MM.1S (cell line): ENCODE measurements at regions not wholly inside any gene's neighbourhood (a gene's known extent, or its start where the extent isn't known, plus 50 kb on each side); places are given as distances from the start of the nearest gene placed in this dataset.

Experiments used
- DNase-seq: peaks from one replicate; pipeline ENCODE4 v3.0.0-alpha.2; 2015
- H2AFZ ChIP-seq: fragments of 300-600 bp; sonication (generic); 2 replicates; pipeline ENCODE4 v1.6.0; 2016; ENCODE audit warnings: antibody characterized with exemption, low read length
- H3F3A ChIP-seq: fragments of 300-600 bp; sonication (generic); 2 replicates; pipeline ENCODE4 v1.6.1; 2016; ENCODE audit warnings: mild to moderate bottlenecking, antibody characterized with exemption, low read length, moderate library complexity, mixed read lengths; ENCODE audit not compliant: insufficient read depth
- H3K27ac ChIP-seq: fragments of 300-600 bp; sonication (generic); 2 replicates; pipeline ENCODE4 v1.5.1; 2016; ENCODE audit warnings: mild to moderate bottlenecking, low read length
- H3K27me3 ChIP-seq: fragments of 300-600 bp; sonication (generic); replicated peaks from 2 replicates; pipeline ENCODE4 v1.6.0; 2016; ENCODE audit warnings: low read length; ENCODE audit not compliant: insufficient read depth
- H3K36me3 ChIP-seq: fragments of 300-600 bp; sonication (generic); replicated peaks from 2 replicates; pipeline ENCODE4 v1.6.1; 2016; ENCODE audit warnings: mild to moderate bottlenecking, low read length, mixed read lengths; ENCODE audit not compliant: insufficient read depth
- H3K4me1 ChIP-seq: fragments of 300-600 bp; sonication (generic); 2 replicates; pipeline ENCODE4 v1.6.1; 2016; ENCODE audit warnings: low read length, mixed read lengths
- H3K4me2 ChIP-seq: fragments of 300-600 bp; sonication (generic); 2 replicates; pipeline ENCODE4 v1.6.0; 2016; ENCODE audit warnings: low read depth, low read length
- H3K4me3 ChIP-seq: fragments of 300-600 bp; sonication (generic); 2 replicates; pipeline ENCODE4 v1.5.1; 2016; ENCODE audit warnings: low read length, mixed read lengths
- H3K79me2 ChIP-seq: fragments of 300-600 bp; sonication (generic); 2 replicates; pipeline ENCODE4 v1.6.1; 2016; ENCODE audit warnings: mixed run types, low read length, mixed read lengths
- H3K9ac ChIP-seq: fragments of 300-600 bp; sonication (generic); 2 replicates; pipeline ENCODE4 v1.6.1; 2016; ENCODE audit warnings: low read length, mixed read lengths
- H3K9me2 ChIP-seq: fragments of 300-600 bp; sonication (generic); replicated peaks from 2 replicates; pipeline ENCODE4 v1.6.1; 2016; ENCODE audit warnings: mild to moderate bottlenecking, low read length, mixed read lengths; ENCODE audit not compliant: insufficient read depth
- H3K9me3 ChIP-seq: fragments of 300-600 bp; sonication (generic); replicated peaks from 2 replicates; pipeline ENCODE4 v1.6.1; 2016; ENCODE audit warnings: mild to moderate bottlenecking, low read length, mixed read lengths; ENCODE audit not compliant: insufficient read depth
- H4K20me1 ChIP-seq: fragments of 300-600 bp; sonication (generic); 2 replicates; pipeline ENCODE4 v1.6.1; 2016; ENCODE audit warnings: mild to moderate bottlenecking, low read length, moderate library complexity, mixed read lengths; ENCODE audit not compliant: insufficient read depth
- EZH2 ChIP-seq: fragments of 300-600 bp; sonication (generic); optimal IDR thresholded peaks from 2 replicates; pipeline ENCODE3; 2017; ENCODE audit warnings: low read depth, mild to moderate bottlenecking, antibody characterized with exemption, low read length, mixed read lengths
- EZH2phosphoT487 ChIP-seq: fragments of 300-600 bp; sonication (generic); IDR thresholded peaks from 2 replicates; pipeline ENCODE4 v1.6.1; 2018; ENCODE audit warnings: antibody characterized with exemption, low read length
- TF ChIP-seq, protein P1 (sequence below): fragments of 300-600 bp; sonication (generic); IDR thresholded peaks from 2 replicates; pipeline ENCODE4 v1.5.1; 2016; ENCODE audit warnings: antibody characterized with exemption, low read length, mixed read lengths

DNA sequence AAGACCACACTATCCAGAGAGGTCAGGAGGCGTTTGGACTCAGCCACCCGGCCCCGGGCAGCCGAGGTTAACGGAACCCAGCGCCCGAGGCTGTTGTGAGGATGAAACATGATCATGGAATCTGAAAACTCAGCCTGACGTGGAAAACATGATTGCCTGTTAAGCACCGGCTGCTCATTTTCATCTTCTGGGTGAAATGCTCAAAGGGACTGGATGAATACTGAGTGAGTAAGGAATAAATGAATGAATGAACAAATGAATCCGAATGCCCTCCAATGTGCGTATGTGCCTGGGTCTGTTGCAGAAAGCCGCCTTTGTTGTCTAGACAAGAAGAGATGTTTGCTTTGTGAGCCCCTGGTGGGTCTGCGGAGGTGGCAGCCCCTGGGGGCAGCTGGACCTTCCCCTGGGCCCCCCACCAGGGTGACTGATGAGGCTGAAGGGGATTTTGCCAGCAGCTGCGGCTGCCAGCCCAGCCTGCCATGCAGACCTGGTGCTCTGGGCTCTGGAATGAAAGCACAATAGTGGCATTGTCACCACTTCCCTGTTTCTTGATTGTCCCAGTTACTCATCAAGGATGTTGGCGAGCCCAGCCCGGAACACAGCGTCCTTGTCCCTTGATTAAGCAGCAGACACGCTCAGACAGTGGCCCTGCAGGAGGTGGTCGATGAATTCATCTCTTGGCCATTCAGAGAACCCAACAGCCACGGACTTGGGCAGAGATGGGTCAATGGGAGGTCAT, 211.1 kb downstream of the ANKRD60 start:
- Histone ChIP-seq H3K4me1 (no peaks in the 10 kb centered on the region), H3K27ac (no peak overlapping the region), H3K4me3 (no peak overlapping the region), H3K27me3 (peaks cover 98% of the 10 kb centered on the region), H3F3A (no peaks in the 10 kb centered on the region), H3K36me3 (no peaks in the 10 kb centered on the region), H3K4me2 (no peak overlapping the region), H3K9me3 (no peaks in the 10 kb centered on the region), H4K20me1 (no peaks in the 10 kb centered on the region), H3K9ac (no peak overlapping the region), H3K9me2 (no peaks in the 10 kb centered on the region), H2AFZ (no peak overlapping the region), H3K79me2 (no peaks in the 10 kb centered on the region)
- DNase-seq = no peak
- TF ChIP-seq EZH2phosphoT487 (no peak), EZH2 (no peak)
- TF ChIP-seq, protein P1, sequence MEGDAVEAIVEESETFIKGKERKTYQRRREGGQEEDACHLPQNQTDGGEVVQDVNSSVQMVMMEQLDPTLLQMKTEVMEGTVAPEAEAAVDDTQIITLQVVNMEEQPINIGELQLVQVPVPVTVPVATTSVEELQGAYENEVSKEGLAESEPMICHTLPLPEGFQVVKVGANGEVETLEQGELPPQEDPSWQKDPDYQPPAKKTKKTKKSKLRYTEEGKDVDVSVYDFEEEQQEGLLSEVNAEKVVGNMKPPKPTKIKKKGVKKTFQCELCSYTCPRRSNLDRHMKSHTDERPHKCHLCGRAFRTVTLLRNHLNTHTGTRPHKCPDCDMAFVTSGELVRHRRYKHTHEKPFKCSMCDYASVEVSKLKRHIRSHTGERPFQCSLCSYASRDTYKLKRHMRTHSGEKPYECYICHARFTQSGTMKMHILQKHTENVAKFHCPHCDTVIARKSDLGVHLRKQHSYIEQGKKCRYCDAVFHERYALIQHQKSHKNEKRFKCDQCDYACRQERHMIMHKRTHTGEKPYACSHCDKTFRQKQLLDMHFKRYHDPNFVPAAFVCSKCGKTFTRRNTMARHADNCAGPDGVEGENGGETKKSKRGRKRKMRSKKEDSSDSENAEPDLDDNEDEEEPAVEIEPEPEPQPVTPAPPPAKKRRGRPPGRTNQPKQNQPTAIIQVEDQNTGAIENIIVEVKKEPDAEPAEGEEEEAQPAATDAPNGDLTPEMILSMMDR = no peak

DNA sequence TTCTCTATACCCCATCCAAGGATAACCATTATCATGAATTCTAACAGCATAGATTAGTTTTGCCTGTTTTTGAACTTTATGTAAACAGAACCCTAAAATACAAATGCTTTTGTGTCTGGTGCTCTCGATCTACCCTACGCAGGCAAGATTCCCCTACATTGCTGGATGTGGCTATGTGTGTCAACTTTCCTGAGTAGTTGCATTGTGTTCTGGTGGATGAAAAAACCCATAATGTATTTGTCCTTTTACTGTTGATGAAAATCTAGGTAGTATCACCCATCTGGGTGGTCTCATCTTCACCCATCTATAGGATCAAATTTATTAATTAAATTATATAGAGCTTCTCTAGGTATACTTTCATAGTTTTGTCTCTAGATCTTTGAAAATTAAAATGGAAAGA, 211.7 kb downstream of the ANKRD60 start:
- TF ChIP-seq EZH2 (no peak), EZH2phosphoT487 (no peak)
- TF ChIP-seq, protein P1 = no peak
- Histone ChIP-seq H4K20me1 (no peaks in the 10 kb centered on the region), H3K9ac (no peak overlapping the region), H3K27ac (no peak overlapping the region), H3K4me3 (no peak overlapping the region), H3F3A (no peaks in the 10 kb centered on the region), H3K9me2 (no peaks in the 10 kb centered on the region), H3K4me2 (no peak overlapping the region), H3K9me3 (no peaks in the 10 kb centered on the region), H3K79me2 (no peaks in the 10 kb centered on the region), H3K4me1 (no peaks in the 10 kb centered on the region), H3K36me3 (no peaks in the 10 kb centered on the region), H3K27me3 (peaks cover 98% of the 10 kb centered on the region), H2AFZ (no peak overlapping the region)
- DNase-seq = no peak

DNA sequence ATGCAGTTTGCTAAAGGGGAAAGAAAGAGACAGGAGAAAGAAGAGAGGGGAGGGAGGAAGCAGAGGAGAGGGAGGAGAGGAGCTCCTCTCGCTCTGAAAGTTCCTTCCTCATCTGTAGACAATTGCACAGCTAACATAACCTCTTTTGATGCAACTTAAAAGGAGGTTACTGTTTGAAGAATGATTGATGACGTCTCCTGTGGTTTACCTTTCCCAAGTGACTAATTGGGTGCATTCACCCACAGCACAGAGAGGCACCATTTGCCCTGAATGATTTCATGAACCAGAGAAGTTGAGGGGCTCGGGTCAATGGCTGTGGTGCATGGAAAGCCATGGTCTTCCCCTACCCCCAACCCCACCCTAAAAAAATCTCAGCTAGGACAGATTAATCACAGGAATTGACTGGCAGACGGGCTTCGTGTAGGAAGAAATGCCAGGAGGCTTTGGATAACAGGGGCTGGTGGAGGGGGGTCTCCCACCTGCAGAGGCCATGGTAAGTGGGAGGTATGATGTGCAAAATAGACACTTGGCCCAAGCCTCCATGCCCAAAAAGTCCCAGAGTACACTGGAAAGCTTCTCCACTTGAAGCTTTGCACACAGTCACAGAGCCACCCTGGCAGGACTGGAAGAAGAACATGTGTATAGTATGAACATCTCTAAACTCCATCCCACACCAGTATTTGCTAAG, 213.7 kb downstream of the ANKRD60 start:
- no peaks in the 10 kb centered on the region for H3K4me1 ChIP-seq
- TF ChIP-seq, protein P1 = no peak
- no peak for TF ChIP-seq EZH2phosphoT487
- TF ChIP-seq EZH2 = no peak
- no peak overlapping the region for H3K4me3 ChIP-seq
- no peak for DNase-seq
- H4K20me1 ChIP-seq = no peaks in the 10 kb centered on the region
- no peak overlapping the region for H3K9ac ChIP-seq
- H3K9me2 ChIP-seq = no peaks in the 10 kb centered on the region
- no peaks in the 10 kb centered on the region for H3K36me3 ChIP-seq
- no peak overlapping the region for H3K27ac ChIP-seq
- no peaks in the 10 kb centered on the region for H3F3A ChIP-seq
- H2AFZ ChIP-seq = no peak overlapping the region
- H3K4me2 ChIP-seq = no peak overlapping the region
- H3K79me2 ChIP-seq = no peaks in the 10 kb centered on the region
- H3K27me3 ChIP-seq = peaks cover 98% of the 10 kb centered on the region
- H3K9me3 ChIP-seq = no peaks in the 10 kb centered on the region
